ENCODE measurements at regions not wholly inside any gene's neighbourhood (a gene's known extent, or its start where the extent isn't known, plus 50 kb on each side); places are given as distances from the start of the nearest gene placed in this dataset.
"Not testable (repeated sequence)": the region's sequence is repeated elsewhere in the genome, so short reads cannot be mapped to it uniquely, and the experiment has no call there.

DNA sequence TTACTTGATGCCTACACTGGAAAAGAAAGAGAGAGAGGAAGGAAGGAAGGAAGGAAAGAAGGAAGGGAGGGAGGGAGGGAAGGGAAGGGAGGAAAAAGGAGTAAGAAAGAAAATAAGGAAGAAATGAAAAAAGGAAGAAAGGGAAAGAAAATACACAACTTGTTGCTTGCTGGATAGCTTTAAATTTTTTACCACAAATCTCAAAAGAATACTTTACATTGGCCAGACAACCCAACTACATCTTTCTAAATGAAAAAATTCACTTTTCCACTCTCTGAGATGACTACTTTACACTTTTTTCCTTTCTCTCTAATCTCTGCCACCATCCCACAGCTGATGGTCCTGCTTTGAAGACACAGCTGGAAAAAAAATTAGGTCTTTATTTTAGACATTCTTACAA lies 228.9 kb upstream of the FAM78B start:
- no peak for DNase-seq

- not testable (repeated sequence) for DNase-seq
Observed at GRCh38 chr1:166409253-166410082, 242.7 kb upstream of the FAM78B start.

GRCh38 chr1:166410083-166410385 lies 243.2 kb upstream of the FAM78B start:
- DNase-seq, result no peak

DNA sequence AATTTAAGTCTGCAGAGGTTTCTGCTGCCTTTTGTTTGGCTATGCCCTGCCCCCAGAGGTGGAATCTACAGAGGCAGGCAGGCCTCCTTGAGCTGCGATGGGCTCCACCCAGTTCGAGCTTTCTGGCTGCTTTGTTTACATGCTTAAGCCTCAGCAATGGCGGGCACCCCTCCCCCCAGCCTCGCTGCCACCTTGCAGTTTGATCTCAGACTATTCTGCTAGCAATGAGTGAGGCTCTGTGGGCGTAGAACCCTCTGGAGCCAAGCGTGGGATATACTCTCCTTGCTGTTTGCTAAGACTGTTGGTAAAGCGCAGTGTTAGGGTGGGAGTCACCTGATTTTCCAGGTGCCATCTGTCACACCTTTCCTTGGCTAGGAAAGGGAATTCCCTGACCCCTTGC lies 250.0 kb upstream of the FAM78B start:
- not testable (repeated sequence) for DNase-seq

GRCh38 chr1:166418344-166418933 lies 251.6 kb upstream of the FAM78B start:
- DNase-seq, result no peak

DNA sequence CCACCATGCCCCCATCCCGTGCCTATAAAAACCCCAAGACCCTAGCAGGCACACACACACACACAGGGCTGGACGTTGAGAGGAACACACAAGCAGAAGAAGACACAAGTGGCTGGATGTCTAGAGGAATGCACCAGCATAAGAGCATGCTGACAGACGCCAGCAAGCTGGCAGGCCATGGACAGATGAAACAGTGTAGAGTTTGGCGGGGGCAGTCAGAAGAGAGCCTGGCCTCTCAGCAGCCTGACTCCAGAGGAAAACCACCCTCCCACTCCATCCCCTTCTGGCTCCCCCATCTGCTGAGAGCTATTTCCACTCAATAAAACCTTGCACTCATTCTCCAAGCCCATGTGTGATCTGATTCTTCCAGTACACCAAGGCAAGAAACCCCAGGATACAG lies 255.8 kb upstream of the FAM78B start:
- not testable (repeated sequence) for DNase-seq

DNA sequence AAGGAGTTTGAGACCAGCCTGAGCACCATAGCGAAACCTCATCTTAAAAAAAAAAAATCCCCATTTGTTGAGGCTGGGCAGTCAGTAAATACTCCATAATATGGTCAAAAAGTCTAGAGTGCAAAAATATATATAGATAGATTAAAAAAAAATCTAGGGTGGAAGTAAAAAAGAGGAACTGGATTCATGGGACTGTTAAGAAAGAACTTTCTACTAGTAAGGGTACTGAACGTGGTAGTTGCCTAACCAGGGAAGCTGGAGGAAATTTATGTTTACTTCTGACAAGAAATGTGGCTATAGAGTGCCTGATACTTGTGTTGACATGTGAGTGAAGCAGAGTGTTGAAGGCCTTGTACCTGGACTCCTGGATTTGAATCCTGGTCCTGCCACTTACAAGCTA lies 265.9 kb upstream of the FAM78B start:
- DNase-seq, result no peak

- peak; percentile 9 for DNase-seq
Observed at GRCh38 chr1:166433404-166434304, 266.9 kb upstream of the FAM78B start.

DNA sequence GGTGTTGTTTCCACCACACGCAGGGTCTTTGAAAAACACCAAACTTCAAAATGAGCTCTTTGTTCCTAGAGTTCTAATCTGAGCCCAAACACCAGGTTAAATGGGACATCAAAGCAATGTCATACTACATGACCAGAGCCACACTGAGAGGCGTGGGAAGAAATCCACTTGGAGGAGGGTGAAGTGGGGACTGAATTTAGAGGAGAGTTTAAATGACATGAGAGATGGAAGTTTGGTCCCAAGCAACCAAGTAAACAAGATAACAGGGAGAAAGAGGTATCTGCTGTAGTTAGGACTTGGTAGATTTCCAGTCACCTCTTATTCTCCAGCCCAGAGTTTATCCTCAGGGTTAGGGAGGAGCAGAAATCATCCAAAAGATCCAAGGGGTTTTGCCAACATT lies 290.9 kb upstream of the FAM78B start:
- DNase-seq, result no peak

- DNase-seq, result no peak
Observed at GRCh38 chr1:166464333-166464732, 297.5 kb upstream of the FAM78B start.

- no peak for DNase-seq
Observed at GRCh38 chr1:166470014-166470413, 303.2 kb upstream of the FAM78B start.

DNA sequence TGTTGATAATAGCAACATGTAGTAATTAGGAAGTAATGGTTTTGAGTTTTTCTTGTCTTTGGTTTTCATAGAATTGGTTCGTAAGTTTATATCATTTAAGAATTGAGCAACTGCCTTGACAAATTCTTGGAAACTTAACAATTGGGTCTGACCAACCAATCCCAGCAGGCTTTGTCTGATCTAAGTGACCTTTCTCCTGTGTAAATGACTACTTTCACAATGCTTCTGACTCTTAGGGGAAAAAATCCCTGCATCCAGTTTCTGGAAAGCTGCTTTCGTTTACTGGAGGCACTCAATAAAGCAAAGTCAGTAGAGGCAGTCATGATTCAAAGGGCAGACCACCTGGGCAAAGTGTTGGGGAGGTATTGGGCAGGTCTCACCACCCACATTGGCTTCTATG lies 303.6 kb upstream of the FAM78B start:
- DNase-seq, result no peak

- no peak for DNase-seq
Observed at GRCh38 chr1:166471359-166471758, 304.6 kb upstream of the FAM78B start.

DNA sequence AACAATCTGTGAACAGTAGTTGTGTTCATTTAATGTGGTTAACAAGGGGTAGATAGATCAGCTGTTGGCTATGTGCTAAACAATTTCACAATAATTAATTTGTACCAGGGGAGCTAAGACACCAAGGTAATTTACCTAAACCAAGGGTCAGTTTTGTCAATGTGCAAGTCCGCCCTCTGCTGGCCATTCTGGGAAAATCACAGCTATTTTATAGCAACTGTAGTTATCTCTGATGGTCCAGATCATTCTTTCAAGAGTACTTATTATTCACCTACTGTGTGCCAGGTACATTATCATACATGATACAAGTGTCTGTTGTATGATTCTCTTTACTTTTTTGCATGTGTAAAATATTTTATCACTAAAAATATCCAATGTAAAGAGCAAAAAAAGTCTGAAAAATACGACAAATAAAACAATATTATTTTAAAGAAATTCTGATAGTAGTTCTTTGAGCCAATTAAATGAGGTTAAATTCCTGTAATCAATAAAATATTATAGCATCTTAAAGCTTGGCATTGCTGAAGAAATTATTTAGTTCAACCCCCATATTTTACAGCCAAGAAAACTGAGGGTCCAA lies 312.3 kb upstream of the FAM78B start:
- DNase-seq, result peak; percentile 48

- DNase-seq, result no peak
Observed at GRCh38 chr1:166484471-166484870, 317.7 kb upstream of the FAM78B start.

DNA sequence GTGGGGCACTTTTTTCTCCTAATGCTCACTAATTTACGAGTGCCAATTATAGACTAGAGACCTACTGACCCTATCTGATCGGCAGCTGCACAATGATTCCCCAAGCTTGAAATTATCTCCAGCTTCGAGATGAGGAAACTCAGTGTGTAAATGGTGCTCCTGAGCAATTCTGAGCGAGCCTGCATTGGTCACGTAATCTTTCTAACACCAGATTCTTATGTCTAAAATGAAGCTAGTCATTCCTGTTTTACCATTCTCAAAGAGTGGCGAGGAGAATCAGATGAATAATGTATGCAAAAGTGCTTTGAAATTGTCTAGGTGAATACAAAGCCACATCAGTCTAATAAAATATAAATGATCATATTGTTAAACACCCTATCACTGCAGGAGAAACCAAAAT lies 318.1 kb upstream of the FAM78B start:
- no peak for DNase-seq

GRCh38 chr1:166485620-166486019 lies 318.8 kb upstream of the FAM78B start:
- no peak for DNase-seq

- no peak for DNase-seq
Observed at GRCh38 chr1:166488327-166488726, 321.5 kb upstream of the FAM78B start.

GRCh38 chr1:166489356-166489669 lies 322.5 kb upstream of the FAM78B start:
- DNase-seq, result no peak

DNA sequence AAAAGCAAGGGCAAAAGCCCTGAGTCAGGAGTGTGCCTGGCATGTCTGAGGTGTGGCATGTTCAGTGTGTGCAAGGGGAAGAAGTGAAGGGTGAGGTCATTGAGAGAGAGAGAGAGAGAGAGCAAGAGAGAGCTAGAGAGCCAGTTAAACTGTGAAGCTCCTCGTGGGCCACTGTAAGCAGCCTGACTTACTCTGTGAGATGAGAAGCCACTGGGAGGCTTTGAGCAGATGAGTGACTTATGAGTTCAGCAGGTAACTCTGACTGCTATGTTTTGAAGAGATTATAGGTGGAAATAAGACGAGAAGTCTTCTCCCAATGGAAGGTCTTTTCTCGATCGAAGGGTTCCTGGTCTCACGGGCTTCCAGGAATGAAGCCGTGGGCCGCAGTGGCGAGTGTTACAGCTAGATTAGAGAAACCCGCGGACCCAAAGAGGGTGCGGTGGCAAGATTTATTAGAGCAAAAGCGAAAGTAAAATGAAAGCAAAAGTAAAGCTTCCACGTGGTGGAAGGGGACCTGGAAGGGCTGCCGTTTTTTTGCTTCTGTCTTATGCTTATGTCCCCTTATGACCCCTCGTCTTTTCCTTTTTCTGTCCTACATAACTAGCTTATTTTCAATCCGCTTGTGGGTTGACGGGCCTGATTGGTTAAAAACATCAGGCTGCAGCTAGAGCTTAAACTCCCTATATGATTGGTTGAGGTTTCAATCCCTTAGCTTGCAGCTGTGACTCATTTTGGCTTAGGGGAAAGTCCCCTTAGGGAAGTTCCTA lies 323.1 kb upstream of the FAM78B start:
- DNase-seq, result peak; percentile 41

GRCh38 chr1:166490437-166490991 lies 323.7 kb upstream of the FAM78B start:
- no peak for DNase-seq

DNA sequence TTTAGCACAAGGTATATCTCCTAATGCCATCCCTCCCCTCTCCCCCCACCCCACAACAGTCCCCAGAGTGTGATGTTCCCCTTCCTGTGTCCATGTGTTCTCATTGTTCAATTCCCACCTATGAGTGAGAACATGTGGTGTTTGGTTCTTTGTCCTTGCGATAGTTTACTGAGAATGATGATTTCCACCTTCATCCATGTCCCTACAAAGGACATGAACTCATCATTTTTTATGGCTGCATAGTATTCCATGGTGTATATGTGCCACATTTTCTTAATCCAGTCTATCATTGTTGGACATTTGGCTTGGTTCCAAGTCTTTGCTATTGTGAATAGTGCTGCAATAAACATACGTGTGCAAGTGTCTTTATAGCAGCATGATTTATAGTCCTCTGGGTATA lies 327.0 kb upstream of the FAM78B start:
- DNase-seq, result not testable (repeated sequence)

DNA sequence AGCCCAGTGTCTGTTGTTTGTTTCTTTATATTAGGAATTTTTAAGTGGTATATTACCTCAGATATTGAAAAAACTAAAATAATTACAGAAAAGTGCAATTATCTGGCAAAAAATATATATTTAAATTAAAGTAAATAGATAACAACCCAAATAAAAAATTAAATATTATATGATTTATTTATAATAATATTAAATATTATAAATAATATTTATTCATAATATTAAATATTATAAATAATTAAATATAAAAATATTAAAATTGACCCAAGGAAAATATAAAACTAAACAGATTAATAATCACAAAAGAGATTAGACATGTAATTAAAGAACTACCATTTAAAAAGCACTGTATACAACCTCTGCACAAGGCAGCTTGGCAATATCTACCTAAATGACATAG lies 331.9 kb upstream of the POGK start:
- no peak for DNase-seq

All from NCI-H1092 treated with DMSO at 0.1 percent for 48 hours (cell line).